ENCODE measurements at regions not wholly inside any gene's neighbourhood (a gene's known extent, or its start where the extent isn't known, plus 50 kb on each side); places are given as distances from the start of the nearest gene placed in this dataset.

DNA sequence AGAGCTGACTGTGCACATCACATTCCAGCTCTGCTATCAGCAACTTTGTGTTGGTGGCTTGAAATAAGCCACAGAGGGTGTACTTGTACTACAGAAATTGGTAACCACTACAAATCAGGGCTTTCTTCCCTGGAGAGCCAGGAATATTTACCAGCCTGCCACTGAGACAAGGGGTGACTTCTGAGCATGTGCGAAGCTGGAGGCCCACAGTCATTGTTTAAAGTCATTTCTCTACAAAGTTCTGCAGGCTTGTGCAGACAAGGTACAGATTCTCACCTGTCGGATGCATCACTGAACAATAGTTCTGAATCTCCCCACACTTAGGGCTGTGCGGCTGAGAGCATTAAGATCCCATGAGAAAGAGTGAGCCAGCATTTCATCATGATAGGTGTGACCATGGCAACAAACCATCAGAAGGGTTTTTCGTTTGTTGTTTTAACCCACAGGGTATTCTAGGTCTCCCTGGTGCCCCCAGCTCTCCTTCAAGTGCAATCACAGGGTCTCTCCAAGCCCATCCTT, 292.8 kb downstream of the CDC5L start:
- TF ChIP-seq EZH2 (IDR thresholded peaks at IDR 0.05; ENCODE audit: borderline replicate concordance, insufficient read depth, low read length, poor library complexity, severe bottlenecking) (no peak), TAF1 (IDR thresholded peaks at IDR 0.05; ENCODE audit: low read depth) (no peak), RAD21 (conservative IDR thresholded peaks at IDR 0.05) (no peak), POLR2AphosphoS5 (IDR thresholded peaks at IDR 0.05) (no peak)
- TF ChIP-seq, protein P1, sequence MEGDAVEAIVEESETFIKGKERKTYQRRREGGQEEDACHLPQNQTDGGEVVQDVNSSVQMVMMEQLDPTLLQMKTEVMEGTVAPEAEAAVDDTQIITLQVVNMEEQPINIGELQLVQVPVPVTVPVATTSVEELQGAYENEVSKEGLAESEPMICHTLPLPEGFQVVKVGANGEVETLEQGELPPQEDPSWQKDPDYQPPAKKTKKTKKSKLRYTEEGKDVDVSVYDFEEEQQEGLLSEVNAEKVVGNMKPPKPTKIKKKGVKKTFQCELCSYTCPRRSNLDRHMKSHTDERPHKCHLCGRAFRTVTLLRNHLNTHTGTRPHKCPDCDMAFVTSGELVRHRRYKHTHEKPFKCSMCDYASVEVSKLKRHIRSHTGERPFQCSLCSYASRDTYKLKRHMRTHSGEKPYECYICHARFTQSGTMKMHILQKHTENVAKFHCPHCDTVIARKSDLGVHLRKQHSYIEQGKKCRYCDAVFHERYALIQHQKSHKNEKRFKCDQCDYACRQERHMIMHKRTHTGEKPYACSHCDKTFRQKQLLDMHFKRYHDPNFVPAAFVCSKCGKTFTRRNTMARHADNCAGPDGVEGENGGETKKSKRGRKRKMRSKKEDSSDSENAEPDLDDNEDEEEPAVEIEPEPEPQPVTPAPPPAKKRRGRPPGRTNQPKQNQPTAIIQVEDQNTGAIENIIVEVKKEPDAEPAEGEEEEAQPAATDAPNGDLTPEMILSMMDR (IDR thresholded peaks at IDR 0.05; ENCODE audit: poor library complexity, severe bottlenecking) = no peak
- TF ChIP-seq, protein P2, sequence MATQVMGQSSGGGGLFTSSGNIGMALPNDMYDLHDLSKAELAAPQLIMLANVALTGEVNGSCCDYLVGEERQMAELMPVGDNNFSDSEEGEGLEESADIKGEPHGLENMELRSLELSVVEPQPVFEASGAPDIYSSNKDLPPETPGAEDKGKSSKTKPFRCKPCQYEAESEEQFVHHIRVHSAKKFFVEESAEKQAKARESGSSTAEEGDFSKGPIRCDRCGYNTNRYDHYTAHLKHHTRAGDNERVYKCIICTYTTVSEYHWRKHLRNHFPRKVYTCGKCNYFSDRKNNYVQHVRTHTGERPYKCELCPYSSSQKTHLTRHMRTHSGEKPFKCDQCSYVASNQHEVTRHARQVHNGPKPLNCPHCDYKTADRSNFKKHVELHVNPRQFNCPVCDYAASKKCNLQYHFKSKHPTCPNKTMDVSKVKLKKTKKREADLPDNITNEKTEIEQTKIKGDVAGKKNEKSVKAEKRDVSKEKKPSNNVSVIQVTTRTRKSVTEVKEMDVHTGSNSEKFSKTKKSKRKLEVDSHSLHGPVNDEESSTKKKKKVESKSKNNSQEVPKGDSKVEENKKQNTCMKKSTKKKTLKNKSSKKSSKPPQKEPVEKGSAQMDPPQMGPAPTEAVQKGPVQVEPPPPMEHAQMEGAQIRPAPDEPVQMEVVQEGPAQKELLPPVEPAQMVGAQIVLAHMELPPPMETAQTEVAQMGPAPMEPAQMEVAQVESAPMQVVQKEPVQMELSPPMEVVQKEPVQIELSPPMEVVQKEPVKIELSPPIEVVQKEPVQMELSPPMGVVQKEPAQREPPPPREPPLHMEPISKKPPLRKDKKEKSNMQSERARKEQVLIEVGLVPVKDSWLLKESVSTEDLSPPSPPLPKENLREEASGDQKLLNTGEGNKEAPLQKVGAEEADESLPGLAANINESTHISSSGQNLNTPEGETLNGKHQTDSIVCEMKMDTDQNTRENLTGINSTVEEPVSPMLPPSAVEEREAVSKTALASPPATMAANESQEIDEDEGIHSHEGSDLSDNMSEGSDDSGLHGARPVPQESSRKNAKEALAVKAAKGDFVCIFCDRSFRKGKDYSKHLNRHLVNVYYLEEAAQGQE (IDR thresholded peaks at IDR 0.05; ENCODE audit: borderline replicate concordance) = no peak

Data from neural cell (in vitro differentiated cells).